Thyroid gland (tissue), 4 donors: ENCODE measurements at regions not wholly inside any gene's neighbourhood (a gene's known extent, or its start where the extent isn't known, plus 50 kb on each side); places are given as distances from the start of the nearest gene placed in this dataset.

Experiments used
- DNase-seq, 2 donors: peaks; one replicate each; pipeline ENCODE4 v3.0.0-alpha.2; 2019
- H3K27ac ChIP-seq, 3 donors: fragments of 200-600 bp; sonication (generic); 1 replicate in 2 of 3; 2 replicates in 1 of 3; pipeline ENCODE4 v1.5.1; 2016 to 2019; ENCODE audit warnings: mild to moderate bottlenecking in 1 of 3, moderate library complexity in 1 of 3
- H3K27me3 ChIP-seq: fragments of 200-600 bp; sonication (generic); one replicate; pipeline ENCODE4 v1.5.1; 2019
- H3K36me3 ChIP-seq, 2 donors: fragments of 200-600 bp; sonication (generic); one replicate each; pipeline ENCODE4 v1.5.1; 2016 to 2019
- H3K4me1 ChIP-seq, 2 donors: fragments of 200-600 bp; sonication (generic); one replicate each; pipeline ENCODE4 v1.5.1; 2017 to 2019
- H3K4me3 ChIP-seq, 3 donors: fragments of 200-600 bp; sonication (generic); replicated peaks in 1 of 3; 1 replicate in 2 of 3; 2 replicates in 1 of 3; pipeline ENCODE4 v1.5.1; 2016; ENCODE audit warnings: mild to moderate bottlenecking in 1 of 3
- H3K9me3 ChIP-seq: fragments of 200-600 bp; sonication (generic); one replicate; pipeline ENCODE4 v1.5.1; 2017
- POLR2A ChIP-seq, 2 donors: fragments of 450-650 bp; IDR thresholded peaks; one replicate each; pipeline ENCODE4 v1.6.1; 2017; ENCODE audit warnings: antibody characterized with exemption in 2 of 2, mild to moderate bottlenecking in 2 of 2, moderate library complexity in 1 of 2
- WGBS, 2 donors: methylation state at CpG; one replicate each; pipeline ENCODE4 v1.1.5; 2017; 5-methylcytosine and 5-hydroxymethylcytosine counted together
- intact Hi-C: fragments of 100-400 bp; cut with DNase I; formaldehyde crosslinking; loops from one replicate; pipeline ENCODE4 v1.15.1; 2023
- TF ChIP-seq, protein P1 (sequence below), 6 experiments: fragments of 200-600 bp in 3 of 6; fragments of 450-650 bp in 3 of 6; sonication (generic) in 3 of 6; IDR thresholded peaks; one replicate each; pipeline ENCODE4 v1.5.1; 2016 to 2019; ENCODE audit warnings: antibody characterized with exemption in 6 of 6, mild to moderate bottlenecking in 2 of 6, inconsistent platforms in 1 of 6, moderate library complexity in 1 of 6

DNA sequence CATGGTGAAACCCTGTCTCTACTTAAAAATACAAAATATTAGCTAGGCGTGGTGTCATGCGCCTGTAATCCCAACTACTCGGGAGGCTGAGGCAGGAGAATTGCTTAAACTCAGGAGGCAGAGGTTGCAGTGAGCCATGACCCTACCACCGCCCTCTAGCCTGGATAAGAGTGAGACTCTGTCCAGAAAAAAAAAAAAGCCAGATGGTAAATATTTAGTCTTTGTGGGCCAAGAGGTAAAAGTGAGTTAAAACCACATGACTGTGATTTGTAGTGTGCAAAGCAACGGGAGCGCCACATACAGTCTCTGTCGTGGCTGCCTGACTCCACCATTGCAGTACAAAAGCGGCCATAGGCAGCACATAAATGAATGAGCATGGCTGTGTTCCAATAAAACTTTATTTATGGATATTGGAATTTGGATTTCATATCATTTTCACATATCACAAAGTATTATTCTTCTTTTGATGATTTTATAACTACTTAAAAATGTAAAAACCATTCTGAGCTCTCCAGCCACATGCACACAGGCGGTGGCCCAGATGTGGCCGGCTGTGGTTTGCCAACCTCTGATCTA is 51.8 kb upstream of the CASZ1 start:
- WGBS, 2 donors: 89 to 92% methylated on average over 10 of the region's 10 CpGs

DNA sequence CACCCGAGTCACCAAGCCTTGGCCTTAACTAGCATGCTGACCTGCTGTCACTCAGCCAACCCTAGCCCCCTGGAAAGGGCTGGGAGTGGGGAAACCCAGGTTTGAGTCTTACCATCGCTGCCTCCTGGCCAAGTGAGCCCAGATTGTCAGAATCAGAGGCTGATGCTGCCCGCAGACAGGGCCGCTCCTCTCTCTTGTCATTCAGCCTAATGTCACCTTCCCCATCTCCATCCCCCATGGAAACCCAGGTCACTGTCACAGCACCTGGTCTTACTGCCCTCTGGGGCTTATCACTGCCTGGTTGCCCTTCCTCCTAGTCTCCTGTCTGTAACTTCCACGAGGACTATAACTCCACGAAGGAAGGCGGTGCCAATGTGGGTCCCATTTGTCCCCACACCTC is 53.6 kb upstream of the CASZ1 start:
- H3K27me3 ChIP-seq: no peaks in the 10 kb centered on the region
- 72 to 74% methylated on average over 6 of the region's 7 CpGs for WGBS, 2 donors
- no peaks in the 10 kb centered on the region for H3K36me3 ChIP-seq
- H3K4me3 ChIP-seq: no peak overlapping the region
- no peak overlapping the region for H3K27ac ChIP-seq
- no peaks in the 10 kb centered on the region for H3K4me1 ChIP-seq
- TF ChIP-seq, protein P1, sequence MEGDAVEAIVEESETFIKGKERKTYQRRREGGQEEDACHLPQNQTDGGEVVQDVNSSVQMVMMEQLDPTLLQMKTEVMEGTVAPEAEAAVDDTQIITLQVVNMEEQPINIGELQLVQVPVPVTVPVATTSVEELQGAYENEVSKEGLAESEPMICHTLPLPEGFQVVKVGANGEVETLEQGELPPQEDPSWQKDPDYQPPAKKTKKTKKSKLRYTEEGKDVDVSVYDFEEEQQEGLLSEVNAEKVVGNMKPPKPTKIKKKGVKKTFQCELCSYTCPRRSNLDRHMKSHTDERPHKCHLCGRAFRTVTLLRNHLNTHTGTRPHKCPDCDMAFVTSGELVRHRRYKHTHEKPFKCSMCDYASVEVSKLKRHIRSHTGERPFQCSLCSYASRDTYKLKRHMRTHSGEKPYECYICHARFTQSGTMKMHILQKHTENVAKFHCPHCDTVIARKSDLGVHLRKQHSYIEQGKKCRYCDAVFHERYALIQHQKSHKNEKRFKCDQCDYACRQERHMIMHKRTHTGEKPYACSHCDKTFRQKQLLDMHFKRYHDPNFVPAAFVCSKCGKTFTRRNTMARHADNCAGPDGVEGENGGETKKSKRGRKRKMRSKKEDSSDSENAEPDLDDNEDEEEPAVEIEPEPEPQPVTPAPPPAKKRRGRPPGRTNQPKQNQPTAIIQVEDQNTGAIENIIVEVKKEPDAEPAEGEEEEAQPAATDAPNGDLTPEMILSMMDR (IDR thresholded peaks at IDR 0.05): no peak
- no peak for TF ChIP-seq POLR2A (IDR thresholded peaks at IDR 0.05)
- no peak for DNase-seq
- intact Hi-C loops: no loop called here
- no peaks in the 10 kb centered on the region for H3K9me3 ChIP-seq

More for the DNA sequence above, 51.8 kb upstream of the CASZ1 start:
- Histone ChIP-seq H3K9me3 (no peaks in the 10 kb centered on the region), H3K27me3 (no peaks in the 10 kb centered on the region), H3K4me1 (no peaks in the 10 kb centered on the region), H3K36me3 (no peaks in the 10 kb centered on the region), H3K4me3 (no peak overlapping the region), H3K27ac (no peak overlapping the region)
- DNase-seq: no peak
- no peak for TF ChIP-seq POLR2A (IDR thresholded peaks at IDR 0.05)
- TF ChIP-seq, protein P1 (IDR thresholded peaks at IDR 0.05): no peak
- intact Hi-C loops: no loop called here

DNA sequence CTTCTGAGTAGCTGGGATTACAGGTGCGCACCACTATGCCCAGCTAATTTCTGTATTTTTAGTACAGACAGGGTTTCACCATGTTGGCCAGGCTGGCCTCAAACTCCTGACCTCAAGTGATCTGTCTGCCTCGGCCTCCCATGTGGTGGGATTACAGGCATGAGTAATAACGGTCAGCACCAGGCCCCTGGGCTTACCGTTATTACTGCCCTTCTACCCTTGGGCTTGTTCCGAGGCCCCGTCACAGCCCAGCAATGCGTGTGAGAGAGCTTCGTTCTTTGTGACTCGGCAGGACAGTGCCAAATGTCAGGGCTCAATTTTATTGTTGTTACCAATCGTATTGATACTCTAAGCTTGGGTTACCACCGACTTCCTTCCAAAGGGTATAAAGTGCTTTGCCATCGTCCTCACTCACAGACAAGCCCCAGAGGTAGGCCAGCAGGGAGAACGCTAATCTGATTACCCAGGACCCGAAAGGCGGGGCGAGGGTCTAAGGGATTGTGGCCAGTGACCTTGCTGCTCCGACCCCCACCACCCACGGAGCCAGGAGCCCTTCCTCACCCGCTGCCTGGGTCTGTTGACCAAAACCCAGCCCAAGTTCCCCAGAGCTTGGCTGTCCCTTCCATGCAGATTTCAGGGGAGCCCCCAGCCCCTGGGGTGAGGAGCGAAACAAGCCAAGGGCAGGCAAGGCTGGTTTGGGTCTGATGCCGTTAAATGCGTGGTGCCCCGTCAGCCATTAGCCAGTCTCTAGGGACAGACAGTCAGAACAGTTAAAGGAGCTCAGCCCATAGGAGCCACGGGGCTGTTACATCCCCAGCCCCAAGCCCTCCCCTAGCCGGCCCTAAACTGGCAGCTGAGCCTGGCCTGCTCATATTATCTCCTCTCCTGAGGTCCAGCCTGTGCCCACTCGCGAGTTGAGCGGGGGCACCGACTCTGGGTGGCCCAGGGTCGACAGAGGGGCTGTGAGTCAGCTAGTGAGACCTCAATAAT is 54.9 kb upstream of the CASZ1 start:
- Histone ChIP-seq H3K9me3 (no peaks in the 10 kb centered on the region), H3K27me3 (no peaks in the 10 kb centered on the region), H3K36me3 (no peaks in the 10 kb centered on the region), H3K27ac (no peak overlapping the region), H3K4me1 (no peaks in the 10 kb centered on the region), H3K4me3 (no peak overlapping the region)
- TF ChIP-seq, protein P1 (IDR thresholded peaks at IDR 0.05): no peak
- no peak for TF ChIP-seq POLR2A (IDR thresholded peaks at IDR 0.05)
- intact Hi-C loops: no loop called here
- DNase-seq: no peak
- 81 to 83% methylated on average over 20 to 29 of the region's 30 CpGs for WGBS, 2 donors

DNA sequence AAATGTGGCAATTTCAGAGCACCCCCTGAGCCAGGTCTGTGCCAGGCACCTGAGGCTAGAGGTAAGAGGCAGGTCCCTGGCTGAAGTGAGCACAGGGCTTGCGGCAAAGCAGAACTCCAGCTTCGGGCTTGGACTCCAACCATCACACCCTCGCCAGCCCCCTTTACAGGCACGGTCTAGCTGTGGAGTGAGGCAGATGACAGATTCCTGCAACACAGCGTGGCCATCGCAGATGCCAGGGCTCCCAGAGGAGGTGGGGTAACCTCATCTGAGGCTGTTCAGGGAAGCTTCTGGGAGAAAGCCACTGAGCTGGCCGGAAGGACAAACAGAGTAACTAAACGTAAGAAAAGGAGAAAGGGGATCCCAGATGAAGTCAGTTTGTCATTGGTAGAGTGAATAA is 55.6 kb upstream of the CASZ1 start:
- Histone ChIP-seq H3K27ac (no peak overlapping the region), H3K36me3 (no peaks in the 10 kb centered on the region), H3K4me3 (no peak overlapping the region), H3K9me3 (no peaks in the 10 kb centered on the region), H3K4me1 (no peaks in the 10 kb centered on the region), H3K27me3 (no peaks in the 10 kb centered on the region)
- 81 to 86% methylated on average over 8 of the region's 8 CpGs for WGBS, 2 donors
- TF ChIP-seq POLR2A (IDR thresholded peaks at IDR 0.05): no peak
- TF ChIP-seq, protein P1 (IDR thresholded peaks at IDR 0.05): no peak
- DNase-seq: no peak
- intact Hi-C loops: no loop called here

DNA sequence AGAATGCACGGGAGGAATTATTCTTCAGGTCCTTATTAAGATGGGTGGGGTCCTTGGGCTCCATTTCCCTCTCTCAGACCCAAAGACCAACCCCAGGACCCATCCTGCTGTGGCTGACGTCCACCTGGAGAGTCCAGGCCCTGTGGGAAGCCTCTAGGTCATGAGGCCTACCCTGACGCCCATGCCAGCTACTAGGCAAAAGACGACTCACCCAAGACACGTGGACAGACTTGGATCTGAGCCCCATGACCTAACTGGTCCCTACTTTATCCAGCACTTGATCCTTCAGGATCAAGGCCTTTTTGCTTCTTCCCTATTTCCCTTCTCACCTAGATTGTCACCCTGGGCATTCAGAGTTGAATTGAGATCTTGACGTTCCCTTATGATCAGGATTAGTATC is 56.0 kb upstream of the CASZ1 start:
- TF ChIP-seq POLR2A (IDR thresholded peaks at IDR 0.05): no peak
- TF ChIP-seq, protein P1 (IDR thresholded peaks at IDR 0.05): no peak
- intact Hi-C loops: no loop called here
- H3K4me1 ChIP-seq: no peaks in the 10 kb centered on the region
- H3K27ac ChIP-seq: no peak overlapping the region
- WGBS, 2 donors: 69 to 74% methylated on average over 6 of the region's 6 CpGs
- no peaks in the 10 kb centered on the region for H3K36me3 ChIP-seq
- no peak for DNase-seq
- H3K9me3 ChIP-seq: no peaks in the 10 kb centered on the region
- H3K27me3 ChIP-seq: no peaks in the 10 kb centered on the region
- no peak overlapping the region for H3K4me3 ChIP-seq
